MCF 10A (cell line): ENCODE measurements at regions not wholly inside any gene's neighbourhood (a gene's known extent, or its start where the extent isn't known, plus 50 kb on each side); places are given as distances from the start of the nearest gene placed in this dataset.

Experiments
- BruUV-seq: library from RNA; stranded (reverse); fragments of 400-500 nt; replicated peaks from 2 replicates; lab custom pipeline; 2021; lab: Mats Ljungman, UMichigan
- CTCF ChIA-PET: fragments of 300-600 bp; sonication (Branson Sonifier 250); formaldehyde crosslinking; extraction: SDS; loops from one replicate; lab custom pipeline; 2021; ENCODE audit warnings: antibody characterized with exemption, inconsistent platforms; lab: Yijun Ruan, JAX
- POLR2A ChIA-PET: fragments of 300-600, 350-650 bp; sonication (Branson Sonifier 250); formaldehyde crosslinking; extraction: SDS; loops from one replicate; lab custom pipeline; 2020; ENCODE audit warnings: antibody characterized with exemption, inconsistent platforms; lab: Yijun Ruan, JAX
- DNase-seq: peaks from one replicate; pipeline ENCODE4 v3.0.0-alpha.2; 2018; ENCODE audit not compliant: unreplicated experiment
- H3K27ac Mint-ChIP-seq: one replicate; pipeline ENCODE4 v1.8.0; 2022; ENCODE audit warnings: mild to moderate bottlenecking, low read depth, mixed read lengths; ENCODE audit not compliant: unreplicated experiment
- H3K27me3 Mint-ChIP-seq: one replicate; pipeline ENCODE4 v1.8.0; 2022; ENCODE audit warnings: mixed read lengths; ENCODE audit not compliant: insufficient read depth, unreplicated experiment
- H3K36me3 Mint-ChIP-seq: one replicate; pipeline ENCODE4 v1.8.0; 2022; ENCODE audit warnings: mild to moderate bottlenecking, moderate library complexity, mixed read lengths; ENCODE audit not compliant: insufficient read depth, unreplicated experiment
- H3K4me1 Mint-ChIP-seq: one replicate; pipeline ENCODE4 v1.8.0; 2022; ENCODE audit warnings: mixed read lengths; ENCODE audit not compliant: insufficient read depth, unreplicated experiment
- H3K4me3 Mint-ChIP-seq: one replicate; pipeline ENCODE4 v1.8.0; 2022; ENCODE audit warnings: mild to moderate bottlenecking, moderate library complexity, mixed read lengths; ENCODE audit not compliant: unreplicated experiment
- H3K9me3 Mint-ChIP-seq: one replicate; pipeline ENCODE4 v1.8.0; 2022; ENCODE audit warnings: mixed read lengths; ENCODE audit not compliant: unreplicated experiment
- intact Hi-C: fragments of 100-400 bp; cut with micrococcal nuclease; formaldehyde crosslinking; loops from 2 replicates; pipeline ENCODE4 v1.14.1; 2022
- TF ChIP-seq, protein P1 (sequence below): fragments of 200-600 bp; IDR thresholded peaks from one replicate; pipeline ENCODE4 v1.8.0; 2022; ENCODE audit warnings: antibody characterized with exemption, mild to moderate bottlenecking; ENCODE audit not compliant: unreplicated experiment

GRCh38 chr15:79513940-79514339, 81.8 kb downstream of the MINAR1 start:
- Mint-ChIP-seq H3K27ac (no peak overlapping the region), H3K4me3 (no peak overlapping the region), H3K9me3 (no peaks in the 10 kb centered on the region), H3K27me3 (no peaks in the 10 kb centered on the region), H3K4me1 (no peaks in the 10 kb centered on the region), H3K36me3 (no peaks in the 10 kb centered on the region)
- TF ChIP-seq, protein P1, sequence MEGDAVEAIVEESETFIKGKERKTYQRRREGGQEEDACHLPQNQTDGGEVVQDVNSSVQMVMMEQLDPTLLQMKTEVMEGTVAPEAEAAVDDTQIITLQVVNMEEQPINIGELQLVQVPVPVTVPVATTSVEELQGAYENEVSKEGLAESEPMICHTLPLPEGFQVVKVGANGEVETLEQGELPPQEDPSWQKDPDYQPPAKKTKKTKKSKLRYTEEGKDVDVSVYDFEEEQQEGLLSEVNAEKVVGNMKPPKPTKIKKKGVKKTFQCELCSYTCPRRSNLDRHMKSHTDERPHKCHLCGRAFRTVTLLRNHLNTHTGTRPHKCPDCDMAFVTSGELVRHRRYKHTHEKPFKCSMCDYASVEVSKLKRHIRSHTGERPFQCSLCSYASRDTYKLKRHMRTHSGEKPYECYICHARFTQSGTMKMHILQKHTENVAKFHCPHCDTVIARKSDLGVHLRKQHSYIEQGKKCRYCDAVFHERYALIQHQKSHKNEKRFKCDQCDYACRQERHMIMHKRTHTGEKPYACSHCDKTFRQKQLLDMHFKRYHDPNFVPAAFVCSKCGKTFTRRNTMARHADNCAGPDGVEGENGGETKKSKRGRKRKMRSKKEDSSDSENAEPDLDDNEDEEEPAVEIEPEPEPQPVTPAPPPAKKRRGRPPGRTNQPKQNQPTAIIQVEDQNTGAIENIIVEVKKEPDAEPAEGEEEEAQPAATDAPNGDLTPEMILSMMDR, result no peak
- BruUV-seq, result no TSS peak
- CTCF ChIA-PET, result interaction anchor here (0.5 to 0.7 kb wide), 3 partner anchors 38 to 461 kb away, joined by 3 to 7 read pairs (median 3); no protein-coding TSS in a partner anchor
- POLR2A ChIA-PET, result no interaction called here
- DNase-seq, result no peak
- intact Hi-C loops, result no loop called here

DNA sequence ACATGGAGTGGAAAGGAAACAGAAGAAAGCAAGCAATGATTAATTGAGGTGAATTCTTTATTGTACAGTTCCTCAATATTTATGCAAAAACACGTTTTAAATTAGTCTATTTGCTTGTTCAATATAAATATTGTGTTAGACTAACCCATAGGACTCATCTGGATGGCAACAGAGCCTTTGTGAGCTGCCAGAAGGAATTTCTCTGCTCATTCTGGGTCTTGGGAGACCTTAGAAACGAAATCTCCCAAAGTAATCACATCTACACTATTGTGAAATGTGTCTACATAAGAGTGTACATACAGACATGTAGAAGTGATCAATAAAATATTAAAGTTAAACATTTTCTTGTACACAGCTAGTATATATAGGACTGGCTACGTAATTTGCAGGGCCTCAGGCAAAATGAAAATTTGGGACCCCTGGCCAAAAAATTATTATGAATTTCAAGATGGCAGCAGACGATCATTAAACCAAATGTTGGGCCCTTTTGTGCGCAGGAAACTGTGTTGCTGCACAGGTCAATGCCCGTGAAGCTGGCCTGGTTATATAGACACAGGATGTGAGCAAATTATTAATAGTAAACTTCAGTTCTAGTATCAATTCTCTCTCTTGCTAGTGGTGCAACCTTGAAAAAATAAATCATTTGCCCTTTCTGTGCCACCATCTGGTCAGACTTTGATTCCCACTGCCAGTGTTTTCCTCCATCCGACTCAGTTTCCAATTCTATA, 83.3 kb downstream of the MINAR1 start:
- TF ChIP-seq, protein P1, result no peak
- peaks cover under 1% of the 10 kb centered on the region for H3K4me1 Mint-ChIP-seq
- H3K36me3 Mint-ChIP-seq, result no peaks in the 10 kb centered on the region
- ChIA-PET POLR2A (no interaction called here), CTCF (interaction anchor here (0.9 kb wide), 1 partner anchor 81 kb away, joined by 3 read pairs; no protein-coding TSS in a partner anchor)
- DNase-seq, result no peak
- no peak overlapping the region for H3K4me3 Mint-ChIP-seq
- H3K27ac Mint-ChIP-seq, result no peak overlapping the region
- BruUV-seq, result no TSS peak
- no peaks in the 10 kb centered on the region for H3K27me3 Mint-ChIP-seq
- intact Hi-C loops, result no loop called here
- no peaks in the 10 kb centered on the region for H3K9me3 Mint-ChIP-seq

- intact Hi-C loops, result no loop called here
- BruUV-seq, result no TSS peak
- POLR2A ChIA-PET, result no interaction called here
- DNase-seq, result no peak
- Mint-ChIP-seq H3K27ac (no peak overlapping the region), H3K4me3 (no peak overlapping the region), H3K4me1 (peaks cover 7% of the 10 kb centered on the region), H3K27me3 (no peaks in the 10 kb centered on the region), H3K9me3 (no peaks in the 10 kb centered on the region), H3K36me3 (no peaks in the 10 kb centered on the region)
- CTCF ChIA-PET, result no interaction called here
- TF ChIP-seq, protein P1, result no peak
Observed at GRCh38 chr15:79516155-79516554, 84.0 kb downstream of the MINAR1 start.

- Mint-ChIP-seq H3K36me3 (no peaks in the 10 kb centered on the region), H3K4me3 (no peak overlapping the region), H3K27me3 (no peaks in the 10 kb centered on the region), H3K4me1 (peaks cover 7% of the 10 kb centered on the region), H3K9me3 (no peaks in the 10 kb centered on the region), H3K27ac (no peak overlapping the region)
- ChIA-PET POLR2A (no interaction called here), CTCF (no interaction called here)
- BruUV-seq, result no TSS peak
- DNase-seq, result no peak
- TF ChIP-seq, protein P1, result no peak
- intact Hi-C loops, result no loop called here
Observed at GRCh38 chr15:79516646-79517045, 84.5 kb downstream of the MINAR1 start.
